ACC112 (cell line): ENCODE measurements at regions not wholly inside any gene's neighbourhood (a gene's known extent, or its start where the extent isn't known, plus 50 kb on each side); places are given as distances from the start of the nearest gene placed in this dataset.

Experiments
- H2AFZ ChIP-seq: fragments of 200-600 bp; sonication (generic); one replicate; pipeline ENCODE4 v1.6.0; 2017; ENCODE audit warnings: antibody characterized with exemption, low read length; ENCODE audit not compliant: unreplicated experiment
- H3K27ac ChIP-seq: fragments of 200-600 bp; sonication (generic); 2 replicates; pipeline ENCODE4 v1.5.1; 2014; ENCODE audit warnings: low read depth, mild to moderate bottlenecking, antibody characterized with exemption, low read length, moderate library complexity
- H3K27me3 ChIP-seq: fragments of 200-600 bp; sonication (generic); 2 replicates; pipeline ENCODE4 v1.6.1; 2014; ENCODE audit warnings: mild to moderate bottlenecking, antibody characterized with exemption, low read length, moderate library complexity, mixed read lengths; ENCODE audit not compliant: insufficient read depth
- H3K36me3 ChIP-seq: fragments of 200-600 bp; sonication (generic); 2 replicates; pipeline ENCODE4 v1.6.1; 2016; ENCODE audit warnings: mild to moderate bottlenecking, antibody characterized with exemption, low read length, moderate library complexity, mixed read lengths; ENCODE audit not compliant: insufficient read depth
- H3K4me1 ChIP-seq: fragments of 200-600 bp; sonication (generic); one replicate; pipeline ENCODE4 v1.6.1; 2016; ENCODE audit warnings: low read length, mixed read lengths; ENCODE audit not compliant: insufficient read depth, unreplicated experiment, control insufficient read depth
- H3K4me3 ChIP-seq: fragments of 200-600 bp; sonication (generic); 2 replicates; pipeline ENCODE4 v1.5.1; 2014; ENCODE audit warnings: mild to moderate bottlenecking, low read depth, low read length
- H3K79me2 ChIP-seq: fragments of 200-600 bp; sonication (generic); one replicate; pipeline ENCODE4 v1.6.0; 2016; ENCODE audit warnings: low read length; ENCODE audit not compliant: control insufficient read depth, unreplicated experiment, insufficient read depth

- no peaks in the 10 kb centered on the region for H3K4me1 ChIP-seq
- no peak overlapping the region for H3K4me3 ChIP-seq
- H2AFZ ChIP-seq = no peak overlapping the region
- H3K79me2 ChIP-seq = no peaks in the 10 kb centered on the region
- H3K27me3 ChIP-seq = peaks cover 15% of the 10 kb centered on the region
- H3K36me3 ChIP-seq = no peaks in the 10 kb centered on the region
- H3K27ac ChIP-seq = no peak overlapping the region
These were observed 75.1 kb upstream of the IER5L start for GRCh38 chr9:129252937-129253802.

- Histone ChIP-seq H3K4me1 (no peaks in the 10 kb centered on the region), H3K79me2 (no peaks in the 10 kb centered on the region), H3K36me3 (no peaks in the 10 kb centered on the region), H3K27me3 (peaks cover 15% of the 10 kb centered on the region), H2AFZ (no peak overlapping the region), H3K27ac (no peak overlapping the region), H3K4me3 (no peak overlapping the region)
These were observed 72.7 kb upstream of the IER5L start for GRCh38 chr9:129250786-129251185.

GRCh38 chr9:129247285-129248153 is 69.5 kb upstream of the IER5L start:
- no peaks in the 10 kb centered on the region for H3K36me3 ChIP-seq
- H3K79me2 ChIP-seq = no peaks in the 10 kb centered on the region
- H3K27ac ChIP-seq = no peak overlapping the region
- H3K27me3 ChIP-seq = peaks cover 9% of the 10 kb centered on the region
- peaks cover 15% of the 10 kb centered on the region for H3K4me1 ChIP-seq
- H2AFZ ChIP-seq = no peak overlapping the region
- no peak overlapping the region for H3K4me3 ChIP-seq

- Histone ChIP-seq H2AFZ (no peak overlapping the region), H3K36me3 (no peaks in the 10 kb centered on the region), H3K27ac (no peak overlapping the region), H3K4me3 (no peak overlapping the region), H3K27me3 (peaks cover 9% of the 10 kb centered on the region), H3K79me2 (no peaks in the 10 kb centered on the region), H3K4me1 (peaks cover 15% of the 10 kb centered on the region)
These were observed 67.2 kb upstream of the IER5L start for GRCh38 chr9:129245276-129245675.

- Histone ChIP-seq H3K4me3 (no peak overlapping the region), H3K36me3 (no peaks in the 10 kb centered on the region), H2AFZ (no peak overlapping the region), H3K79me2 (no peaks in the 10 kb centered on the region), H3K27ac (no peak overlapping the region), H3K4me1 (peaks cover 15% of the 10 kb centered on the region), H3K27me3 (no peaks in the 10 kb centered on the region)
These were observed 65.0 kb upstream of the IER5L start for GRCh38 chr9:129242971-129243561.

GRCh38 chr9:129242191-129242941 is 64.3 kb upstream of the IER5L start:
- H3K27ac ChIP-seq = no peak overlapping the region
- H3K4me1 ChIP-seq = peaks cover 19% of the 10 kb centered on the region
- no peaks in the 10 kb centered on the region for H3K36me3 ChIP-seq
- no peak overlapping the region for H2AFZ ChIP-seq
- no peak overlapping the region for H3K4me3 ChIP-seq
- no peaks in the 10 kb centered on the region for H3K79me2 ChIP-seq
- H3K27me3 ChIP-seq = no peaks in the 10 kb centered on the region

GRCh38 chr9:129241725-129242124 is 63.7 kb upstream of the IER5L start:
- Histone ChIP-seq H3K36me3 (no peaks in the 10 kb centered on the region), H3K27me3 (no peaks in the 10 kb centered on the region), H2AFZ (no peak overlapping the region), H3K27ac (no peak overlapping the region), H3K4me3 (no peak overlapping the region), H3K4me1 (peaks cover 23% of the 10 kb centered on the region), H3K79me2 (no peaks in the 10 kb centered on the region)

GRCh38 chr9:129240581-129241211 is 62.6 kb upstream of the IER5L start:
- no peak overlapping the region for H3K4me3 ChIP-seq
- H3K27ac ChIP-seq = no peak overlapping the region
- H3K79me2 ChIP-seq = no peaks in the 10 kb centered on the region
- H3K36me3 ChIP-seq = no peaks in the 10 kb centered on the region
- peaks cover 23% of the 10 kb centered on the region for H3K4me1 ChIP-seq
- no peaks in the 10 kb centered on the region for H3K27me3 ChIP-seq
- no peak overlapping the region for H2AFZ ChIP-seq

GRCh38 chr9:129239946-129240490 is 62.0 kb upstream of the IER5L start:
- no peak overlapping the region for H2AFZ ChIP-seq
- H3K79me2 ChIP-seq = no peaks in the 10 kb centered on the region
- H3K27me3 ChIP-seq = no peaks in the 10 kb centered on the region
- no peaks in the 10 kb centered on the region for H3K36me3 ChIP-seq
- no peak overlapping the region for H3K4me3 ChIP-seq
- H3K4me1 ChIP-seq = peaks cover 18% of the 10 kb centered on the region
- no peak overlapping the region for H3K27ac ChIP-seq
